Neural progenitor cell (in vitro differentiated cells): ENCODE measurements at regions not wholly inside any gene's neighbourhood (a gene's known extent, or its start where the extent isn't known, plus 50 kb on each side); places are given as distances from the start of the nearest gene placed in this dataset.

Experiments
- DNase-seq: peaks from one replicate; pipeline ENCODE4 v3.0.0-alpha.2; 2016; ENCODE audit warnings: low spot score
- H2AFZ ChIP-seq: fragments of 200-600 bp; sonication (generic); replicated peaks from 2 replicates; pipeline ENCODE4 v1.6.1; 2016; ENCODE audit warnings: antibody characterized with exemption
- H3F3A ChIP-seq: fragments of 200-600 bp; sonication (generic); 2 replicates; pipeline ENCODE4 v1.6.1; 2016; ENCODE audit warnings: antibody characterized with exemption, low read depth
- H3K27ac ChIP-seq: fragments of 200-600 bp; sonication (generic); 2 replicates; pipeline ENCODE4 v1.5.1; 2016; ENCODE audit warnings: mild to moderate bottlenecking
- H3K27me3 ChIP-seq: fragments of 200-600 bp; sonication (generic); 2 replicates; pipeline ENCODE4 v1.6.1; 2016; ENCODE audit warnings: mild to moderate bottlenecking, moderate library complexity
- H3K36me3 ChIP-seq: fragments of 200-600 bp; sonication (generic); 2 replicates; pipeline ENCODE4 v1.5.1; 2016
- H3K4me1 ChIP-seq: fragments of 200-600 bp; sonication (generic); 2 replicates; pipeline ENCODE4 v1.6.1; 2016; ENCODE audit warnings: mixed run types
- H3K4me2 ChIP-seq: fragments of 200-600 bp; sonication (generic); 2 replicates; pipeline ENCODE4 v1.6.1; 2016
- H3K4me3 ChIP-seq: fragments of 200-600 bp; sonication (generic); 2 replicates; pipeline ENCODE4 v1.5.1; 2016
- H3K79me2 ChIP-seq: fragments of 200-600 bp; sonication (generic); 2 replicates; pipeline ENCODE4 v1.6.1; 2016; ENCODE audit warnings: low read depth
- H3K9ac ChIP-seq: fragments of 200-600 bp; sonication (generic); 2 replicates; pipeline ENCODE4 v1.6.1; 2016
- H3K9me3 ChIP-seq: fragments of 200-600 bp; sonication (generic); 2 replicates; pipeline ENCODE4 v1.5.1; 2016; ENCODE audit warnings: low read depth
- H4K20me1 ChIP-seq: fragments of 200-600 bp; sonication (generic); 2 replicates; pipeline ENCODE4 v1.6.1; 2016; ENCODE audit warnings: low read depth
- H3K27ac Mint-ChIP-seq: 3 replicates; pipeline ENCODE4 v1.8.0; 2021; ENCODE audit warnings: mixed read lengths
- H3K27me3 Mint-ChIP-seq: 2 replicates; pipeline ENCODE4 v1.8.0; 2022; ENCODE audit warnings: low read depth, mild to moderate bottlenecking, inconsistent platforms, moderate library complexity, mixed read lengths; ENCODE audit not compliant: insufficient read depth
- H3K36me3 Mint-ChIP-seq: 3 replicates; pipeline ENCODE4 v1.8.0; 2021; ENCODE audit warnings: mixed read lengths
- H3K4me1 Mint-ChIP-seq: 3 replicates; pipeline ENCODE4 v1.8.0; 2021; ENCODE audit warnings: mixed read lengths
- H3K4me3 Mint-ChIP-seq: 3 replicates; pipeline ENCODE4 v1.8.0; 2021; ENCODE audit warnings: mild to moderate bottlenecking, moderate library complexity, mixed read lengths
- H3K9me3 Mint-ChIP-seq: 3 replicates; pipeline ENCODE4 v1.8.0; 2020; ENCODE audit warnings: mixed read lengths
- EZH2 ChIP-seq: fragments of 200-600 bp; sonication (generic); IDR thresholded peaks from 2 replicates; pipeline ENCODE4 v1.6.1; 2017; ENCODE audit warnings: antibody characterized with exemption, mild to moderate bottlenecking, moderate library complexity
- EZH2phosphoT487 ChIP-seq: fragments of 200-600 bp; sonication (generic); IDR thresholded peaks from 2 replicates; pipeline ENCODE4 v1.6.1; 2017; ENCODE audit warnings: antibody characterized with exemption
- TF ChIP-seq, protein P1 (sequence below): fragments of 200-600 bp; sonication (generic); IDR thresholded peaks from 2 replicates; pipeline ENCODE4 v1.5.1; 2017; ENCODE audit warnings: antibody characterized with exemption, mild to moderate bottlenecking

- H3K9ac ChIP-seq: no peak overlapping the region
- no peak overlapping the region for H3K27ac ChIP-seq
- DNase-seq: no peak
- no peak overlapping the region for H2AFZ ChIP-seq
- no peaks in the 10 kb centered on the region for H4K20me1 ChIP-seq
- TF ChIP-seq EZH2: no peak
- no peak for TF ChIP-seq EZH2phosphoT487
- TF ChIP-seq, protein P1, sequence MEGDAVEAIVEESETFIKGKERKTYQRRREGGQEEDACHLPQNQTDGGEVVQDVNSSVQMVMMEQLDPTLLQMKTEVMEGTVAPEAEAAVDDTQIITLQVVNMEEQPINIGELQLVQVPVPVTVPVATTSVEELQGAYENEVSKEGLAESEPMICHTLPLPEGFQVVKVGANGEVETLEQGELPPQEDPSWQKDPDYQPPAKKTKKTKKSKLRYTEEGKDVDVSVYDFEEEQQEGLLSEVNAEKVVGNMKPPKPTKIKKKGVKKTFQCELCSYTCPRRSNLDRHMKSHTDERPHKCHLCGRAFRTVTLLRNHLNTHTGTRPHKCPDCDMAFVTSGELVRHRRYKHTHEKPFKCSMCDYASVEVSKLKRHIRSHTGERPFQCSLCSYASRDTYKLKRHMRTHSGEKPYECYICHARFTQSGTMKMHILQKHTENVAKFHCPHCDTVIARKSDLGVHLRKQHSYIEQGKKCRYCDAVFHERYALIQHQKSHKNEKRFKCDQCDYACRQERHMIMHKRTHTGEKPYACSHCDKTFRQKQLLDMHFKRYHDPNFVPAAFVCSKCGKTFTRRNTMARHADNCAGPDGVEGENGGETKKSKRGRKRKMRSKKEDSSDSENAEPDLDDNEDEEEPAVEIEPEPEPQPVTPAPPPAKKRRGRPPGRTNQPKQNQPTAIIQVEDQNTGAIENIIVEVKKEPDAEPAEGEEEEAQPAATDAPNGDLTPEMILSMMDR: no peak
- no peaks in the 10 kb centered on the region for H3K4me1 Mint-ChIP-seq
- no peaks in the 10 kb centered on the region for H3K27me3 ChIP-seq
- no peak overlapping the region for H3K4me3 ChIP-seq
- H3K4me1 ChIP-seq: no peaks in the 10 kb centered on the region
- H3K4me2 ChIP-seq: no peak overlapping the region
- peaks cover 2% of the 10 kb centered on the region for H3K27me3 Mint-ChIP-seq
- no peaks in the 10 kb centered on the region for H3K36me3 ChIP-seq
- H3K9me3 Mint-ChIP-seq: no peaks in the 10 kb centered on the region
- H3F3A ChIP-seq: no peaks in the 10 kb centered on the region
- H3K79me2 ChIP-seq: no peaks in the 10 kb centered on the region
- no peaks in the 10 kb centered on the region for H3K9me3 ChIP-seq
- no peak overlapping the region for H3K27ac Mint-ChIP-seq
- H3K4me3 Mint-ChIP-seq: no peak overlapping the region
- no peaks in the 10 kb centered on the region for H3K36me3 Mint-ChIP-seq
Measured at GRCh38 chr6:54041239-54041638, 70.0 kb upstream of the MLIP start.

- no peak overlapping the region for H3K4me3 ChIP-seq
Measured at GRCh38 chr6:54043360-54043759, 67.9 kb upstream of the MLIP start.

DNA sequence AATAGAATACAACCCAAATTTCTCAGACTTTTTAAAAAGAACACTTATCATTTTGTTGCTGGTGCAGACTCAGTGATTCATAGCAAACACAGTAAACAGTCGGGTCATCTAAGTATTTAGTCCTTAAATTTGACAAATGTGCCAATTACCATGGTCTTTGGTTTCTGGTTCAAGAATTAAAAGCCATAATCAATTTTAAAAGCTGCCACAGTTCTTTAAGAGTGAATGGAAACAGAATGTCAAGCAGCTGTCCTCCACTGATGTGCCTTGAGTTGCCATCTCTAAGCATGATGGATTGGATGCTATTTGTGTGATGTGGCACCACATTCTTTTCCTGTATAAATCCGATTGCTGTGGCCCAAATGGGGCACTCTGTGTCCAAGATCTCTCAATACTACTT is 67.2 kb upstream of the MLIP start:
- H3K36me3 ChIP-seq: no peaks in the 10 kb centered on the region
- H3K4me1 Mint-ChIP-seq: no peaks in the 10 kb centered on the region
- DNase-seq: no peak
- H3K4me3 ChIP-seq: no peak overlapping the region
- H3K27me3 ChIP-seq: no peaks in the 10 kb centered on the region
- no peaks in the 10 kb centered on the region for H3K79me2 ChIP-seq
- peaks cover 2% of the 10 kb centered on the region for H3K27me3 Mint-ChIP-seq
- no peaks in the 10 kb centered on the region for H3K9me3 Mint-ChIP-seq
- no peak for TF ChIP-seq EZH2
- TF ChIP-seq, protein P1: no peak
- no peak overlapping the region for H3K27ac Mint-ChIP-seq
- no peak overlapping the region for H3K9ac ChIP-seq
- no peaks in the 10 kb centered on the region for H3K36me3 Mint-ChIP-seq
- no peaks in the 10 kb centered on the region for H3F3A ChIP-seq
- no peak overlapping the region for H3K4me3 Mint-ChIP-seq
- H3K4me1 ChIP-seq: no peaks in the 10 kb centered on the region
- H4K20me1 ChIP-seq: no peaks in the 10 kb centered on the region
- H3K9me3 ChIP-seq: no peaks in the 10 kb centered on the region
- H3K4me2 ChIP-seq: no peak overlapping the region
- H2AFZ ChIP-seq: no peak overlapping the region
- no peak overlapping the region for H3K27ac ChIP-seq

More at GRCh38 chr6:54043360-54043759, 67.9 kb upstream of the MLIP start:
- no peaks in the 10 kb centered on the region for H3K9me3 Mint-ChIP-seq
- H3K4me1 Mint-ChIP-seq: no peaks in the 10 kb centered on the region
- Histone ChIP-seq H3K4me2 (no peak overlapping the region), H3K36me3 (no peaks in the 10 kb centered on the region), H3K9ac (no peak overlapping the region), H3F3A (no peaks in the 10 kb centered on the region), H3K4me1 (no peaks in the 10 kb centered on the region), H2AFZ (no peak overlapping the region), H4K20me1 (no peaks in the 10 kb centered on the region), H3K79me2 (no peaks in the 10 kb centered on the region), H3K27me3 (no peaks in the 10 kb centered on the region), H3K27ac (no peak overlapping the region), H3K9me3 (no peaks in the 10 kb centered on the region)
- peaks cover 2% of the 10 kb centered on the region for H3K27me3 Mint-ChIP-seq
- no peak overlapping the region for H3K27ac Mint-ChIP-seq
- H3K4me3 Mint-ChIP-seq: no peak overlapping the region
- DNase-seq: no peak
- TF ChIP-seq, protein P1: no peak
- TF ChIP-seq EZH2 (no peak), EZH2phosphoT487 (no peak)
- H3K36me3 Mint-ChIP-seq: no peaks in the 10 kb centered on the region

GRCh38 chr6:54048782-54049181 is 62.5 kb upstream of the MLIP start:
- Histone ChIP-seq H2AFZ (no peak overlapping the region), H3K79me2 (no peaks in the 10 kb centered on the region), H3K27me3 (no peaks in the 10 kb centered on the region), H3F3A (no peaks in the 10 kb centered on the region), H3K9me3 (no peaks in the 10 kb centered on the region), H3K4me2 (no peak overlapping the region), H3K27ac (no peak overlapping the region), H4K20me1 (no peaks in the 10 kb centered on the region), H3K4me1 (no peaks in the 10 kb centered on the region), H3K36me3 (no peaks in the 10 kb centered on the region), H3K4me3 (no peak overlapping the region), H3K9ac (no peak overlapping the region)
- no peak for DNase-seq
- no peaks in the 10 kb centered on the region for H3K27me3 Mint-ChIP-seq
- H3K36me3 Mint-ChIP-seq: no peaks in the 10 kb centered on the region
- H3K9me3 Mint-ChIP-seq: no peaks in the 10 kb centered on the region
- H3K27ac Mint-ChIP-seq: no peak overlapping the region
- no peaks in the 10 kb centered on the region for H3K4me1 Mint-ChIP-seq
- H3K4me3 Mint-ChIP-seq: no peak overlapping the region
- no peak for TF ChIP-seq EZH2phosphoT487
- TF ChIP-seq, protein P1: no peak
